LNCAP (cell line): ENCODE measurements at regions not wholly inside any gene's neighbourhood (a gene's known extent, or its start where the extent isn't known, plus 50 kb on each side); places are given as distances from the start of the nearest gene placed in this dataset.

Source experiments
- TF ChIP-seq, protein P1 (sequence below): fragments of 450-650 bp; IDR thresholded peaks from 2 replicates; pipeline ENCODE4 v1.5.1; 2017; ENCODE audit warnings: mild to moderate bottlenecking

DNA sequence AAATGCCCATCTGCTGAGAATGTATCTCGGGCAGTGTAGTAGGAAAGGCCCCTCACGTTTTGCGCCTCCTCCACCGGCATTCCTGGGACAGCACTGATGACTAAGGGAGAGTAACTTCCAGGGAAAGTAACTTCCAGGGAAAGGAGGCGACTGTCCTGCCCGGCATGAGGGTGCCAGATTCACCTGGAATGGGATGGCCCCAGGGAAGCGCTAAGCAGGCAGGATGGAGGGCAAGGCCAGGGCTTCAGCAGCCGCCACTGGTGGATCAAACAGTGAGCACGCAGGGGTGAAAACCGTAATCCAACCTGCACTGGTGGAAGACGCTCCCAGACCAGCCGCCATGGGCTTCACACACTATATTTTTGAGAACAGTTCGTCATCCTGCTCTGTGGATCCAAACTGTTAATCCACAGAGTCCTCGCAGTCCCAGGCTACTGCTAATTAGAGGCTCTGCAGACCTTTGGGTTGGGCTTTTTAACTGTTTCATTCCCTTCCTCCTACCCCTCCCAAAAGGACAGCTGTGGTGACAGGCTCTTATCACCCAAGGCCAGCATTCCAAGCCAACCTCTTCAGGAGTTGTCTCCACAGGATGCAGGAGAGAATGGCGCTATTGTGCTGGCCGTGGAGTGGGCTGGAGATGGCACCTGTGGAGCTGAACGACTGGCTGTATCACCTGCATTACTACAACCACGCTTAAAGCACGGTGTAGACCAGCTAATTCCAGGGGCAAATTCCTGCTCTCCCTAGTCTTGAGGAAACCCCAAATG lies 178.9 kb downstream of the DLL1 start:
- TF ChIP-seq, protein P1, sequence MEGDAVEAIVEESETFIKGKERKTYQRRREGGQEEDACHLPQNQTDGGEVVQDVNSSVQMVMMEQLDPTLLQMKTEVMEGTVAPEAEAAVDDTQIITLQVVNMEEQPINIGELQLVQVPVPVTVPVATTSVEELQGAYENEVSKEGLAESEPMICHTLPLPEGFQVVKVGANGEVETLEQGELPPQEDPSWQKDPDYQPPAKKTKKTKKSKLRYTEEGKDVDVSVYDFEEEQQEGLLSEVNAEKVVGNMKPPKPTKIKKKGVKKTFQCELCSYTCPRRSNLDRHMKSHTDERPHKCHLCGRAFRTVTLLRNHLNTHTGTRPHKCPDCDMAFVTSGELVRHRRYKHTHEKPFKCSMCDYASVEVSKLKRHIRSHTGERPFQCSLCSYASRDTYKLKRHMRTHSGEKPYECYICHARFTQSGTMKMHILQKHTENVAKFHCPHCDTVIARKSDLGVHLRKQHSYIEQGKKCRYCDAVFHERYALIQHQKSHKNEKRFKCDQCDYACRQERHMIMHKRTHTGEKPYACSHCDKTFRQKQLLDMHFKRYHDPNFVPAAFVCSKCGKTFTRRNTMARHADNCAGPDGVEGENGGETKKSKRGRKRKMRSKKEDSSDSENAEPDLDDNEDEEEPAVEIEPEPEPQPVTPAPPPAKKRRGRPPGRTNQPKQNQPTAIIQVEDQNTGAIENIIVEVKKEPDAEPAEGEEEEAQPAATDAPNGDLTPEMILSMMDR, result no peak

DNA sequence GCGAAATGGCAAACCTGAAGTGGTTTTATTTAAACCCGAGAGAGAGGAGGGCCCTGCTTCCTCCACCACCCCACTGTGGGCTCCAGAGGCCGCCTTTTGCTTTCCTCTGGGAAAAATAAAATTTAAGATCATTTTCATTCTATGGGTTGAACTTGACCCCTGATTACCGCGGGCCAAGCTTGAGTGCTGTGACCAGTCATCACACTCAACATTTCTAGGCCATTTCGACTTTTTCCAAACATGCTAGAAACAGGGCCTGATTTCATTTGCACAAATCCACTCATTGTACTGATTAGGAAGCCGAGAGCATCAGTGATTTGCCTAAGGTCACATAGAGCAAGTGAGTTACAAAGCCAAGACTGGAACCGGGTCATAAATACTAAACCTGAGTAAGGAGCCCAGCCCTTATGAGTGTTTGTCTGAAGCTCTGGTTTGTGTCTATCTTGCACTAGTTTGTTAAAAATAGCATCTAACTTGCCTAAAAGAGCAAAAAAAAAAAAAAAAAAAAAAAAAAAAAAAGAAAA lies 179.7 kb downstream of the DLL1 start:
- TF ChIP-seq, protein P1, result no peak

DNA sequence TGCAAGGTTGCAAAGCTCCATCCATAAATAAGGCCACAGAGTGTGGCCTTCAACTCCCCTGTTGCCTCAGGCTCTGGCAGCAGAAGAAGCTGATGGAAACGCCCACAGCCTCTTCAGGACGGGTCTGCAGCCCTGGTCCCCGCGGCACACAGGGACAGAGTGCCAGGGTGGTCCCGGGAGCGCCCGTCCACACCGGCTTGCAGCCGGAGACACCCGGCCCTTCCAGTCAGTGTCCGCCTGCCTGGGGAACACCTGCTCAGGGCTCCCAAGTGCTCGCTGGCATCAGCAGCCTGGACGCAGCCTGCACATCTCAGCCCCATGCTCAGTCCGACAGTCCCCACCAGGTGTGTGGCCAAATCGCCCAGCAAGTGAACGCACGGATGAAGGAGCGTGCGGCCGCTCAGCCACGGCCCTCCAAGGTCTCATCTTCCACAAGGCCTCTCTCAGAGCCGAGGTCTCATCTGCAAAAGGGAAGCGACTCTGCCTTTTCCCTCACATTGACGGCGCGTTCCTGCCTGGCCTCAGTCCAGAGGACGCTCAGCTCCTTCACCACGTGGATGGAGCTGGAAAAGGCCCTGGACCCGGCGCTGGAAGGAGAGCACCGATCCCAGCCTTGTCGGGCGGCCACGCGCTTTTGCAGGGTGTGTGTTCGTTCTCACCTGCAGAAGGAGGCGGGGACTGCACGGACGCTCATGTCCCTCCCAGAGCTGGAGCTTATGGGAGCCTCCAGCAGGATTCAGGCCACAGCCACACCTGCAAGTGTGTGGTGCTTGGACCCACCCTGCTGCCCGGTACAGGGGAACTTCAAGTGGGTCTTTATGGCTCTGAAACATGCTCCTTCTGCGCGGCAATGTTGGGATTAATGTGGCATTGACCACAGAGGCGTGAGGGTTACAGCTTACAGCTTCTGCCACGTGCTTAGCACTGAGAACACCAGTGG lies 180.4 kb downstream of the DLL1 start:
- TF ChIP-seq, protein P1, result no peak

DNA sequence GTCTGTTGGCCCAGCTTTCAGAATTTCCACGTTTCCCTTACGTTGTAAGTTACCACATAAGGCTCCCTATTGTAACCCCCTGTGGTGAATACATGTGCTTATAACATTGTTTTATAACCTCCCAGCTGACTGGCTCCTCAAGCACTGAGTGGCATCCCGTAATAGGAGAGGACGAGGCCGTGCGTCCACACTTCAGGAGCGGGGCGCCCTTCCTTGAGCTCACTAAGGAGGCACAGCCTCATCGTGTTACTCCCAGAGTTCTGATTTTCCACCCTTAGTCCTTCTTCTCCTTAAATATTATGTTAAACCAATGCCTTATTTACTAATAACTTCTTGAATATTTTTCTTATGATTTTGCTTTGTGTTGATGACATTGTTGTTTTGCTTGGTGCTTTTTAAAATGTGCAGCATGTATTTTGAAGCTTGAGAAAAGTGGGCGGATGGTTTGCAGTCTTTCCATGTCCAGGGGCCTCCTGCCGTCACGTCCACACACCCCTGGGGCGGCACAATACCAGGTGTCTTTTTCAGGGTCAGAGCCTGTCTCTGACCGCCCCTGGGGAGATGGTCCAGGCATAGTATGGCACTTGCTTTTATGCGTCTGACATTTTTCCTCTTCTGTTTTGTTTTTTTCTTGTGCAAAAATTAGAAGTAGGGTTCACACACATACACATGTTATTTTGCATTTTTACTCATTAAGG lies 181.8 kb downstream of the DLL1 start:
- TF ChIP-seq, protein P1, result no peak

DNA sequence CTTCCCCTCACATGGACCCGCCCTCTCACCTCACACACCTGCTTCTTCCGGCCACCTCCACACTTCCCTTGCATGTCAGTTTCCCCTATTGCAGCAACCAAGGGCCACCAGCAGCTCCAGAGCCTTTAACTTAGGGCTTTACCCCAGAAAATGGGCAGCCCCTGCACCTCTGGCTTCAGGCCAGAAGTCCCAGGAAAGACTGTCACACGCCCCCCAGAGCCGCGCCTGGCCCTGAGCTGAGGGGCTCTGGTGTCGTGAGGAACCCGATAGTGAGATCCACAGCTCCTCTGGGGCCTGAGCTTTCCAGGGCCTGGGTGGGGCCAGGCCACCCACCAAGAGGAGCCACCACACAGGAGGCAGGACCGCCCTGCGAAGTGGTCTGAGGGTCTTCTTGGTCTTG lies 182.4 kb downstream of the DLL1 start:
- TF ChIP-seq, protein P1, result no peak

DNA sequence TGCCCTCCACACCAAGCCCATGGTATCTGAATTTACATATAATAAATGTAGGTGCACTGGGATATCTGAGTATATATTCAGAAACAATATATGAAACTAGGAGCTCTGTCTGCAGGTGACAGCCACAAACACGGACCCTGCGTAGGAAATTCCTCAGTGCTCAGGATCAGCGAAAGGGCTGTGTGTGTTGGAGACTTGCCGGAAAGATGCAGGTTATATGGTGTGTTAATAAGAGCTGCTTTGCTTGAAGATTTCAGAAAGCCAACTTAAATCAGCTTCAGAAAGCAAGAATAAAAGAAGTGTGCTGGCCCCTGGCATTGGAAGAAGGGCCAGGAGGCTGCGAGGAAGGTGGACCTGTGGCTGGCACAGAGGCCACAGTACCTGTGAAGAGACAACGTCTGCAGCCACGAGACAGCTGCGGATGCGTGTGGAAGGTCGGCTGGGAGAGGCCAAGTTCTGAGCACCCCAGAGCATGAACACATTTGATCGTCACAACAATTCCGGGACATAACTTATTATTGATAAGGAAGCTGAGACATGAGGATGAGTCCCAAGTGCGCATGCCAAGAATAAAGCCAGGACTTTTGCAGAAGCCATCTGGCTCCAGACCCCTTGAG lies 183.2 kb downstream of the DLL1 start:
- TF ChIP-seq, protein P1, result no peak
